ENCODE measurements at regions not wholly inside any gene's neighbourhood (a gene's known extent, or its start where the extent isn't known, plus 50 kb on each side); places are given as distances from the start of the nearest gene placed in this dataset.

DNA sequence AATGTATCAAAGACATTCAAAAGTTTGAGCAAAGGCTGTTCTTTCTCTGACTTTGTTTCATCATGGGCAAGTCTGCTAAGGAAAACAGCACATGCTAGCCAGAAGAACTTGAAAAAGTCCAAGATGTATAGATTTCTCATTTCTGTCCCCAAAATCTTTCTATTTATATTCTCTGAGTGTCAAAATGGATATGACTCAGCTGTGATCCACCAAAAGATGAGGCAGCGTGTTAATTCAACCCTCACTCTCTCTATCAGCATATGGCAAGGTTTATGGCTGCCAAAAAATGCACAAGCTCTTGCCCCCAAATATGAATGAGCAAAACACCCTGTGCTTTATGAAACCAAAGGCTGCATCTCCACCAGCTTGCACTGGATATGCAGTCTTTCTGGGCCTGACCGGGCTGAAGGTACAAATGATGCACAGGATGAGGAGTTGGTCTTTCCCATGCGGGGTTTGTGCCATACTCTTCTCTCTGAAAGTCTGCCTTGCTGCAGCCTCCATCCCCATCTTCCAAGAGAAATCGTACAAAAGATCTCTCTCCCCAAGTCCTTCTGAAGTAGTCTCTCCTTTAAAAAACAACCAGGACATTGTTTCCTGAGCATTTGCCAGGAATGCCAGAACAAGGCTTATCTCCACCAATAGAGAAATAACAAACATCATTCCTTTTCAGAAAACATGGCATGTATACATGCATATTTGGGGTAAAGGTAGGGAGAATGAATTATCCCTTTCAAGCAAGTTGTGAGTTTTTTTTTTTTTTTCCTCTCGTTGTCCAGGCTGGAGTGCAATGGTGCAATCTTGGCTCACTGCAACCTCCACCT, 203.4 kb downstream of the TMX1 start:
- Histone ChIP-seq H3K14ac (ENCODE audit: insufficient read length) (no peak overlapping the region), H2BK20ac (ENCODE audit: low read length) (no peak overlapping the region), H4K8ac (ENCODE audit: extremely low read depth, insufficient read depth, low read length) (no peak overlapping the region), H3K79me1 (ENCODE audit: low read depth, low read length) (no peaks in the 10 kb centered on the region), H3K18ac (ENCODE audit: extremely low read depth, low read length) (no peak overlapping the region), H3K9ac (replicated peaks in 1 of 4; ENCODE audit: extremely low read depth in 1 of 4, low read depth in 3 of 4, low read length in 3 of 4) (no peak overlapping the region), H3K36me3 (ENCODE audit: control insufficient read depth in 2 of 4, insufficient read depth in 4 of 4, low read length in 3 of 4) (no peaks in the 10 kb centered on the region), H3K4me1 (replicated peaks in 1 of 4; ENCODE audit: control insufficient read depth in 3 of 4, insufficient read depth in 4 of 4, low read length in 3 of 4) (0 out of 7 replicates have a peak, but pooled peaks cover 0 to 3% (median 0%) of the 10 kb centered on the region in 4 experiments), H2AFZ (ENCODE audit: low read length) (no peak overlapping the region), H3K4ac (replicated peaks; ENCODE audit: insufficient read length, low read depth, low read length) (no peak overlapping the region), H2BK12ac (ENCODE audit: low read depth, low read length) (no peak overlapping the region), H3K23ac (ENCODE audit: insufficient read length) (no peak overlapping the region), H3K27me3 (replicated peaks in 1 of 4; ENCODE audit: control insufficient read depth in 3 of 4, extremely low read depth in 1 of 4, insufficient read depth in 3 of 4, low read length in 3 of 4) (no peaks in the 10 kb centered on the region), H3K4me2 (ENCODE audit: insufficient read depth in 1 of 2, low read depth in 2 of 2, low read length in 2 of 2) (no peak overlapping the region), H2BK15ac (ENCODE audit: low read length) (no peak overlapping the region), H3K9me3 (ENCODE audit: insufficient read depth in 2 of 2, low read depth in 1 of 2, low read length in 1 of 2) (no peaks in the 10 kb centered on the region), H4K5ac (ENCODE audit: insufficient read length, low read depth, low read length) (no peak overlapping the region), H2BK5ac (ENCODE audit: low read depth, low read length) (no peak overlapping the region), H4K91ac (replicated peaks; ENCODE audit: insufficient read length, low read length) (no peak overlapping the region), H2BK120ac (replicated peaks; ENCODE audit: low read depth, low read length) (no peak overlapping the region), H4K20me1 (replicated peaks in 1 of 2; ENCODE audit: control insufficient read depth in 1 of 2, insufficient read depth in 2 of 2, low read length in 2 of 2) (no peaks in the 10 kb centered on the region), H3K56ac (replicated peaks; ENCODE audit: insufficient read length, low read depth, low read length) (no peak overlapping the region), H3K4me3 (ENCODE audit: extremely low read depth in 1 of 4, insufficient read depth in 2 of 4, low read depth in 3 of 4, low read length in 4 of 4) (no peak overlapping the region), H3K27ac (ENCODE audit: low read depth, low read length) (no peak overlapping the region), H3K23me2 (ENCODE audit: low read depth, low read length) (no peaks in the 10 kb centered on the region; the same call in 1 of the 2 replicates), H3K79me2 (ENCODE audit: control insufficient read depth in 1 of 2, insufficient read depth in 2 of 2, low read length in 2 of 2) (no peaks in the 10 kb centered on the region), H2AK5ac (ENCODE audit: low read depth, low read length) (no peak overlapping the region)
- FAIRE-seq, result no peak
- WGBS, 2 experiments (ENCODE audit: extremely low coverage in 1 of 2, insufficient coverage in 1 of 2, insufficient read length in 1 of 2, insufficient replicate concordance in 2 of 2, low coverage in 1 of 2, low lambda C conversion rate in 2 of 2, missing lambda C conversion rate in 1 of 2), result 89% methylated on average over 4 of the region's 5 CpGs; no CpG with 5 or more reads in 1 of the 2 experiments
- no peak for DNase-seq (ENCODE audit: low read depth in 1 of 2, low spot score in 2 of 2)
- ChIA-PET POLR2A (ENCODE audit: partially characterized antibody) (no interaction called here), CTCF (ENCODE audit: partially characterized antibody) (no interaction called here)
- TF ChIP-seq CHD1 (IDR thresholded peaks at IDR 0.05; ENCODE audit: low read depth, low read length), result no peak
- TF ChIP-seq CBX8 (IDR thresholded peaks at IDR 0.05; ENCODE audit: borderline replicate concordance, low read depth, low read length), result no peak
- TF ChIP-seq, protein P1, sequence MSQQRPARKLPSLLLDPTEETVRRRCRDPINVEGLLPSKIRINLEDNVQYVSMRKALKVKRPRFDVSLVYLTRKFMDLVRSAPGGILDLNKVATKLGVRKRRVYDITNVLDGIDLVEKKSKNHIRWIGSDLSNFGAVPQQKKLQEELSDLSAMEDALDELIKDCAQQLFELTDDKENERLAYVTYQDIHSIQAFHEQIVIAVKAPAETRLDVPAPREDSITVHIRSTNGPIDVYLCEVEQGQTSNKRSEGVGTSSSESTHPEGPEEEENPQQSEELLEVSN (IDR thresholded peaks at IDR 0.05), result no peak
- TF ChIP-seq TBP (IDR thresholded peaks at IDR 0.05; ENCODE audit: low read depth, low read length), result no peak
- TF ChIP-seq GABPA (IDR thresholded peaks at IDR 0.05; ENCODE audit: borderline replicate concordance, insufficient read depth, low read length), result no peak
- no peak for TF ChIP-seq HDAC2 (IDR thresholded peaks at IDR 0.05; ENCODE audit: borderline replicate concordance in 1 of 2, low read depth in 2 of 2, low read length in 2 of 2)
- no peak for TF ChIP-seq RFX5 (IDR thresholded peaks at IDR 0.05; ENCODE audit: borderline replicate concordance, low read depth, low read length)
- no peak for TF ChIP-seq KDM5A (IDR thresholded peaks at IDR 0.05; ENCODE audit: low read length)
- TF ChIP-seq NRF1 (IDR thresholded peaks at IDR 0.05; ENCODE audit: low read depth, low read length), result no peak

Data from H1 (cell line).